Panc1 (cell line): ENCODE measurements at regions not wholly inside any gene's neighbourhood (a gene's known extent, or its start where the extent isn't known, plus 50 kb on each side); places are given as distances from the start of the nearest gene placed in this dataset.

Experiments used
- ATAC-seq: fragments of 200-7000 bp; cut with Tn5 transposase; 2 replicates; pipeline ENCODE4 v1.9.1; 2020; ENCODE audit warnings: mild to moderate bottlenecking, moderate library complexity
- BruUV-seq: library from RNA; stranded (reverse); fragments of 400-500 nt; replicated peaks from 2 replicates; lab custom pipeline; 2021; lab: Mats Ljungman, UMichigan
- CTCF ChIA-PET: fragments of 300-600 bp; sonication (Branson Sonifier 250); formaldehyde crosslinking; loops from one replicate; lab custom pipeline; 2022; ENCODE audit warnings: antibody characterized with exemption; lab: Charles Lee
- POLR2A ChIA-PET: fragments of 300-600 bp; sonication (Branson Sonifier 250); formaldehyde crosslinking; loops from one replicate; lab custom pipeline; 2022; ENCODE audit warnings: antibody characterized with exemption; lab: Charles Lee
- DNase-seq: peaks from one replicate; pipeline ENCODE4 v3.0.0-alpha.2; 2010; ENCODE audit warnings: low read depth, low spot score
- H3K27ac ChIP-seq: 2 replicates; pipeline ENCODE4 v1.5.1; 2011; ENCODE audit warnings: mild to moderate bottlenecking, low read length, inconsistent platforms
- H3K27me3 ChIP-seq: fragments of 200-500 bp; sonication (Bioruptor generic); 2 replicates; pipeline ENCODE4 v1.6.0; 2014; ENCODE audit warnings: low read length, inconsistent platforms; ENCODE audit not compliant: control insufficient read depth, insufficient read depth
- H3K36me3 ChIP-seq: fragments of 200-500 bp; sonication (Bioruptor generic); 2 replicates; pipeline ENCODE4 v1.5.1; 2014; ENCODE audit warnings: inconsistent platforms, mild to moderate bottlenecking, low read length, moderate library complexity; ENCODE audit not compliant: control insufficient read depth, insufficient read depth
- H3K4me1 ChIP-seq: 2 replicates; pipeline ENCODE4 v1.5.1; 2011; ENCODE audit warnings: inconsistent platforms, mild to moderate bottlenecking, low read length, moderate library complexity; ENCODE audit not compliant: control insufficient read depth, insufficient read depth
- H3K4me3 ChIP-seq, 2 experiments: 2 replicates each; pipeline ENCODE4 v1.5.1; 2011 to 2012; ENCODE audit warnings: low read depth in 2 of 2, low read length in 2 of 2, mild to moderate bottlenecking in 2 of 2, inconsistent platforms in 1 of 2, moderate library complexity in 1 of 2
- H3K9me3 ChIP-seq: fragments of 200-500 bp; sonication (Bioruptor generic); 2 replicates; pipeline ENCODE4 v1.5.1; 2014; ENCODE audit warnings: low read depth, mild to moderate bottlenecking, inconsistent platforms, low read length, moderate library complexity; ENCODE audit not compliant: control insufficient read depth, insufficient read depth
- POLR2AphosphoS5 ChIP-seq: IDR thresholded peaks from 2 replicates; pipeline ENCODE4 v1.6.1; 2012; ENCODE audit warnings: mild to moderate bottlenecking, low read depth, low read length, moderate library complexity
- SIN3A ChIP-seq: IDR thresholded peaks from 2 replicates; pipeline ENCODE4 v1.6.1; 2012; ENCODE audit warnings: low read depth, mild to moderate bottlenecking, low read length, moderate library complexity, borderline replicate concordance; ENCODE audit not compliant: insufficient read depth
- TCF7L2 ChIP-seq: IDR thresholded peaks from 2 replicates; pipeline ENCODE4 v1.6.1; 2011; ENCODE audit warnings: mild to moderate bottlenecking, low read depth, low read length, inconsistent platforms
- in situ Hi-C: cut with HindIII; loops from 2 replicates; pipeline ENCODE4 v1.10.0; 2016; ENCODE audit warnings: low sequenced_read_pairs, low pct_unique_long_range_greater_than_20kb
- intact Hi-C: fragments of 100-400 bp; cut with micrococcal nuclease; formaldehyde crosslinking; loops from one replicate; pipeline ENCODE4 v1.10.0; 2022; ENCODE audit not compliant: unreplicated experiment
- TF ChIP-seq, protein P1 (sequence below), 2 experiments: IDR thresholded peaks; 2 replicates each; pipeline ENCODE4 v1.6.1; 2011 to 2012; ENCODE audit warnings: low read depth in 2 of 2, control low read depth in 1 of 2, low read length in 1 of 2, mild to moderate bottlenecking in 1 of 2, moderate library complexity in 1 of 2; ENCODE audit not compliant: insufficient read depth in 1 of 2
- TF ChIP-seq, protein P2 (sequence below): fragments of 450-650 bp; IDR thresholded peaks from 2 replicates; pipeline ENCODE4 v1.5.1; 2017; ENCODE audit warnings: mild to moderate bottlenecking

DNA sequence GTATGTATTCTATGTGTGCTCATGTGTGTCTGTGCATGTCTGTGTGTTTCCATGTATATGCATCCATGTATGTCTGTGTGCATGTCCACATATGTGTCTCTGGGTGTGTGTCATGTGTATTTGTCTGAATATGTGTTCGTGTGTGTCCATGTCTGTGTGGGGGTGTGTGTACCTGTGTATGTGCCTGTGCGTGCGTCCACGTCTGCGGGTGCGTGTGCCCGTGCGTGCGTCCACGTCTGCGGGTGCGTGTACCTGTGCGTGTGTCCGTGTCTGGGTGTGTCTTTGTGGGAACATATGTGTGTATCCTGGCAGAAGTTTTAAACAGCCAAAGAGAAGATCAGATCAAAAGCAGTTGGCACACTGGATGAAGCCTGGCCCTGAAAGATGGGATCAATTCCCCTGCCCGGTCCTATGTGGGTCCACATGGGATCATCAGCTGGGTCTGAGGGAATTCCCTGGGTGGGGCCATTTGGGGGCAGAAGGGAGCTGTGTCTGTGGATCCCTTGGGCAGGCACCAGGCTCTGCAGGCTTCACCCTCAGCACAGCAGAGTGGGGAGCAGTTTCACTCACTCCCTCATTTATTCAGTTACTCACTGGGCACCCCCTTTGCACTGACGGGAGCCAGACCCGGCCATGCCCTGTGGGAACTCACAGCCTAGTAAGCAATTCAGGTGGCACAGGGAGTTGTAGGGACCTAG is 167.4 kb downstream of the MN1 start:
- TF ChIP-seq POLR2AphosphoS5 (no peak), TCF7L2 (no peak), SIN3A (no peak)
- TF ChIP-seq, protein P1, sequence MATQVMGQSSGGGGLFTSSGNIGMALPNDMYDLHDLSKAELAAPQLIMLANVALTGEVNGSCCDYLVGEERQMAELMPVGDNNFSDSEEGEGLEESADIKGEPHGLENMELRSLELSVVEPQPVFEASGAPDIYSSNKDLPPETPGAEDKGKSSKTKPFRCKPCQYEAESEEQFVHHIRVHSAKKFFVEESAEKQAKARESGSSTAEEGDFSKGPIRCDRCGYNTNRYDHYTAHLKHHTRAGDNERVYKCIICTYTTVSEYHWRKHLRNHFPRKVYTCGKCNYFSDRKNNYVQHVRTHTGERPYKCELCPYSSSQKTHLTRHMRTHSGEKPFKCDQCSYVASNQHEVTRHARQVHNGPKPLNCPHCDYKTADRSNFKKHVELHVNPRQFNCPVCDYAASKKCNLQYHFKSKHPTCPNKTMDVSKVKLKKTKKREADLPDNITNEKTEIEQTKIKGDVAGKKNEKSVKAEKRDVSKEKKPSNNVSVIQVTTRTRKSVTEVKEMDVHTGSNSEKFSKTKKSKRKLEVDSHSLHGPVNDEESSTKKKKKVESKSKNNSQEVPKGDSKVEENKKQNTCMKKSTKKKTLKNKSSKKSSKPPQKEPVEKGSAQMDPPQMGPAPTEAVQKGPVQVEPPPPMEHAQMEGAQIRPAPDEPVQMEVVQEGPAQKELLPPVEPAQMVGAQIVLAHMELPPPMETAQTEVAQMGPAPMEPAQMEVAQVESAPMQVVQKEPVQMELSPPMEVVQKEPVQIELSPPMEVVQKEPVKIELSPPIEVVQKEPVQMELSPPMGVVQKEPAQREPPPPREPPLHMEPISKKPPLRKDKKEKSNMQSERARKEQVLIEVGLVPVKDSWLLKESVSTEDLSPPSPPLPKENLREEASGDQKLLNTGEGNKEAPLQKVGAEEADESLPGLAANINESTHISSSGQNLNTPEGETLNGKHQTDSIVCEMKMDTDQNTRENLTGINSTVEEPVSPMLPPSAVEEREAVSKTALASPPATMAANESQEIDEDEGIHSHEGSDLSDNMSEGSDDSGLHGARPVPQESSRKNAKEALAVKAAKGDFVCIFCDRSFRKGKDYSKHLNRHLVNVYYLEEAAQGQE (IDR thresholded peaks at IDR 0.05; ENCODE audit: insufficient read depth in 1 of 2, low read depth in 2 of 2, low read length in 1 of 2): no peak
- TF ChIP-seq, protein P2, sequence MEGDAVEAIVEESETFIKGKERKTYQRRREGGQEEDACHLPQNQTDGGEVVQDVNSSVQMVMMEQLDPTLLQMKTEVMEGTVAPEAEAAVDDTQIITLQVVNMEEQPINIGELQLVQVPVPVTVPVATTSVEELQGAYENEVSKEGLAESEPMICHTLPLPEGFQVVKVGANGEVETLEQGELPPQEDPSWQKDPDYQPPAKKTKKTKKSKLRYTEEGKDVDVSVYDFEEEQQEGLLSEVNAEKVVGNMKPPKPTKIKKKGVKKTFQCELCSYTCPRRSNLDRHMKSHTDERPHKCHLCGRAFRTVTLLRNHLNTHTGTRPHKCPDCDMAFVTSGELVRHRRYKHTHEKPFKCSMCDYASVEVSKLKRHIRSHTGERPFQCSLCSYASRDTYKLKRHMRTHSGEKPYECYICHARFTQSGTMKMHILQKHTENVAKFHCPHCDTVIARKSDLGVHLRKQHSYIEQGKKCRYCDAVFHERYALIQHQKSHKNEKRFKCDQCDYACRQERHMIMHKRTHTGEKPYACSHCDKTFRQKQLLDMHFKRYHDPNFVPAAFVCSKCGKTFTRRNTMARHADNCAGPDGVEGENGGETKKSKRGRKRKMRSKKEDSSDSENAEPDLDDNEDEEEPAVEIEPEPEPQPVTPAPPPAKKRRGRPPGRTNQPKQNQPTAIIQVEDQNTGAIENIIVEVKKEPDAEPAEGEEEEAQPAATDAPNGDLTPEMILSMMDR: no peak
- Histone ChIP-seq H3K36me3 (no peaks in the 10 kb centered on the region), H3K4me1 (no peaks in the 10 kb centered on the region), H3K9me3 (no peaks in the 10 kb centered on the region), H3K27ac (no peak overlapping the region), H3K27me3 (no peaks in the 10 kb centered on the region), H3K4me3 (no peak overlapping the region)
- in situ Hi-C loops (no loop called here), intact Hi-C loops (no loop called here)
- no TSS peak for BruUV-seq
- ChIA-PET POLR2A (no interaction called here), CTCF (no interaction called here)
- ATAC-seq (no peak), DNase-seq (no peak)

DNA sequence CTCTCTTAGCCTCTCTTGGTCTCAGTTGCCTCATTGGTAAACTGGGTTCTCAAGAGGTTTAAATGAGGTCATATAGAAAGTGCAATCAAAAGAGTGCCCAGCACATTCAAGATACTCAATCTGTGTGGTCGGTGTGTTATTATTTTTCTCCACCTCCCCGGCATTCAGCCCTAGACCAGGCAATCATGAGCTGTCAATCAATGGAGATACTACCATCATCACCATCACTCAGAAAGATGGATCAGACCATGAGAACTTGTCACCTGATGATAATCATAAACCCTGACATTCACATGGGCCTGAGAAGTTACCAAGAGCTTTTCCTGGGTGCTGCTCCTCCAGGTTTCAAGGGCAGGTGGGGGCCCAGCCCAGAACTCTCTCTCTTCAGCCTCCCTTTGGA is 166.1 kb downstream of the MN1 start:
- CTCF ChIA-PET: no interaction called here
- Histone ChIP-seq H3K27me3 (no peaks in the 10 kb centered on the region), H3K9me3 (no peaks in the 10 kb centered on the region), H3K4me3 (no peak overlapping the region), H3K27ac (no peak overlapping the region), H3K36me3 (no peaks in the 10 kb centered on the region), H3K4me1 (no peaks in the 10 kb centered on the region)
- intact Hi-C loops (no loop called here), in situ Hi-C loops (no loop called here)
- no peak for ATAC-seq
- TF ChIP-seq, protein P1 (IDR thresholded peaks at IDR 0.05; ENCODE audit: insufficient read depth in 1 of 2, low read depth in 2 of 2, low read length in 1 of 2): no peak
- no peak for TF ChIP-seq POLR2AphosphoS5
- TF ChIP-seq, protein P2: no peak
- TF ChIP-seq SIN3A: no peak
- TF ChIP-seq TCF7L2: no peak
- no TSS peak for BruUV-seq
- DNase-seq: no peak
- POLR2A ChIA-PET: no interaction called here
